ENCODE measurements at regions not wholly inside any gene's neighbourhood (a gene's known extent, or its start where the extent isn't known, plus 50 kb on each side); places are given as distances from the start of the nearest gene placed in this dataset.
"Not testable (repeated sequence)": the region's sequence is repeated elsewhere in the genome, so short reads cannot be mapped to it uniquely, and the experiment has no call there.

GRCh38 chr1:83058327-83058726, 940.6 kb downstream of the TTLL7 start:
- no peak for DNase-seq (ENCODE audit: insufficient read length)
- no peak for FAIRE-seq
- TF ChIP-seq TAF1 (IDR thresholded peaks at IDR 0.05; ENCODE audit: borderline replicate concordance, low read depth, low read length) (no peak), POLR2A (IDR thresholded peaks at IDR 0.05; ENCODE audit: low read depth, low read length) (no peak), POLR2AphosphoS5 (IDR thresholded peaks at IDR 0.05; ENCODE audit: low read depth, low read length) (no peak)

DNA sequence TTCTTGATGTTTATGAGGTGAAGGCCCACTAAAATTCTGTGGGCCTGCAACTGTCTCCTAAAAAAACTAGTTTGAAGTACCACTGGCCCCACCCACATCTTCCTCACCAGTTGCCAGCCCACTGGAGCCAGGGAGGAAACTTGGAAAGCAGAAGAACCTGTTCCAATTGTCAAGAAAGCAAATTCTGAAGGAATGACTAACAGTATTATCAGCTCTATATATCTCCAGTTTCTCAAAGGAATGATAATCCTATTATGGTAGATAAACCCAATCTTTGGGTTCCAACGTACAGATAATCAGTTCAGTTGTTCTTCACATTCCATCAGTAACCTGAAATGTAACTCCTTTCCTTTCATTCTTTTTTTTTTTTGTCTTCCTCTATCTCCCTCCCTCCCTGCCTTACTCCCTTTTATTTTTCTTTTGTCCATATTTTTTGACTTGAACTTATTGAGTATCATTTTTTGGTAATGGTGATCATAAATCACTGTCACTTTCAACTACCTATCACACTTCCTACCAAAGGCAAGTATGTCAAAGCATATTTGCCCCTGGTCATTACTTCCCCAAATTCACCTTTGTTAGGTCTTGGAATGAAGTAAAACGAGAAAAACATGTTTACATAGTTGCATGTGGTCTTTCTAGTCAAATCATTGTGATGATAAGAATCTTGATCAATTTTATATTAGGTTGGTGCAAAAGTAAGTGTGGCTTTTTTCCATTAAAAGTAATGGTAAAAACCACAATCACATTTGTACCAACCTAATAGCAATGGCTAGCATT, 943.4 kb downstream of the TTLL7 start:
- no peak for FAIRE-seq
- TF ChIP-seq POLR2AphosphoS5 (IDR thresholded peaks at IDR 0.05; ENCODE audit: low read depth, low read length) (no peak), POLR2A (IDR thresholded peaks at IDR 0.05; ENCODE audit: low read depth, low read length) (no peak), TAF1 (IDR thresholded peaks at IDR 0.05; ENCODE audit: borderline replicate concordance, low read depth, low read length) (no peak)

GRCh38 chr1:83053446-83053845, 945.5 kb downstream of the TTLL7 start:
- no peak for TF ChIP-seq TAF1 (IDR thresholded peaks at IDR 0.05; ENCODE audit: borderline replicate concordance, low read depth, low read length)
- TF ChIP-seq POLR2AphosphoS5 (IDR thresholded peaks at IDR 0.05; ENCODE audit: low read depth, low read length), result no peak
- no peak for TF ChIP-seq POLR2A (IDR thresholded peaks at IDR 0.05; ENCODE audit: low read depth, low read length)
- DNase-seq (ENCODE audit: insufficient read length) (no peak), FAIRE-seq (no peak)

More for the DNA sequence above, 943.4 kb downstream of the TTLL7 start:
- DNase-seq (ENCODE audit: insufficient read length), result no peak

DNA sequence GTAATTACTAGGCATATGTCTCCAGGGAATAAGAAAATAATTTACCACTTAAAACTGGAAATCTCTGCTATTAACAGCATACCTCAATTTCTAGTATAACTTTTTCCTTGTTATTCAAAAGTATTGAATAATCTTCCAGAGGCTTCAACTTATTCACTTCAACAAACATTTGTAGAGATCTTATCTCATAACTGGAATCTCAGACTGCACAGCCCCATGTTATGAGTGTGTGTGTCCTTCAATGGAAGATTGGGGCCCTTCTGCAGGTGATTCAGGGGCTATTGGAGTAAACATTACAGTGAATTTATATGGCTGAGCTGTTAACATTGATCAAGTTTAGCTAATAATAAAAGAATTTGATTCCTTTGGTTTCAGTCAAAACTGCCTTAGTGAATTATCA, 946.1 kb downstream of the TTLL7 start:
- DNase-seq (ENCODE audit: insufficient read length), result no peak
- TF ChIP-seq TAF1 (IDR thresholded peaks at IDR 0.05; ENCODE audit: borderline replicate concordance, low read depth, low read length) (no peak), POLR2A (IDR thresholded peaks at IDR 0.05; ENCODE audit: low read depth, low read length) (no peak), POLR2AphosphoS5 (IDR thresholded peaks at IDR 0.05; ENCODE audit: low read depth, low read length) (no peak)

DNA sequence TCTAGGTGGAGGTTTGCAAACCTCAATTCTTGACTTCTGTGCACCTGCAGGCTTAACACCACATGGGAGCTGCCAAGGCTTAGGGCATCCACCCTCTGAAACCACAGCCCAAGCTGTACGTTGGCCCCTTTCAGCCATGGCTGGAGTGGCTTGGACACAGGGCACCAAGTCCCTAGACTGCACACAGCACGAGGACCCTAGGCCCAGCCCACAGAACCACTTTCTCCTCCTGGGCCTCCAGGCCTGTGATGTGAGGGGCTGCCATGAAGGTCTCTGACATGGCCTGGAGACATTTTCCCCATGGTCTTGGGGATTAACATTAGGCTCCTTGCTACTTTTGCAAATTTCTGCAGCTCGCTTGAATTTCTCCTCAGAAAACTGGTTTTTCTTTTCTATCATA, 947.9 kb downstream of the TTLL7 start:
- not testable (repeated sequence) for DNase-seq (ENCODE audit: insufficient read length); FAIRE-seq

More for the DNA sequence above, 946.1 kb downstream of the TTLL7 start:
- no peak for FAIRE-seq

GRCh38 chr1:83043244-83043643, 955.7 kb downstream of the TTLL7 start:
- no peak for FAIRE-seq
- no peak for DNase-seq (ENCODE audit: insufficient read length)
- TF ChIP-seq POLR2A (IDR thresholded peaks at IDR 0.05; ENCODE audit: low read depth, low read length) (no peak), TAF1 (IDR thresholded peaks at IDR 0.05; ENCODE audit: borderline replicate concordance, low read depth, low read length) (no peak), POLR2AphosphoS5 (IDR thresholded peaks at IDR 0.05; ENCODE audit: low read depth, low read length) (no peak)

- FAIRE-seq; DNase-seq (ENCODE audit: insufficient read length): not testable (repeated sequence)
These were observed 959.8 kb downstream of the TTLL7 start for GRCh38 chr1:83039091-83039490.

DNA sequence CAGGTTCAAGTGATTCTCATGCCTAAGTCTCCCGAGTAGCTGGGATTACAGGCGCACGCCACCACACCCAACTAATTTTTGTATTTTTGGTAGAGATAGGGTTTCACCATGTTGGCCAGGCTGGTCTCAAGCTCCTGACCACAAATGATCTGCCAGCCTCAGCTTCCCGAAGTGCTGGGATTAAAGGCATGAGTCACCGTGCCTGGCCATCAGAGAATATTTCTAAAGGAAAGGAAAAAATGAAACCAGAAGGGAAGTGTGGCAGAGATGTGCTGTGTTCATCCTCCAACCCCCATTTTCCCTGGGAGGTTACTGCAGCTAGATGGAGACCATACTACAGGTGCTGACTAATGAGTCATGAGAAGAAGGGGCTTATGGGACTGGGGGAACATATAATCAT, 964.1 kb downstream of the TTLL7 start:
- TF ChIP-seq TAF1 (IDR thresholded peaks at IDR 0.05; ENCODE audit: borderline replicate concordance, low read depth, low read length), result no peak
- TF ChIP-seq POLR2A (IDR thresholded peaks at IDR 0.05; ENCODE audit: low read depth, low read length), result no peak
- TF ChIP-seq POLR2AphosphoS5 (IDR thresholded peaks at IDR 0.05; ENCODE audit: low read depth, low read length), result no peak
- no peak for DNase-seq (ENCODE audit: insufficient read length)
- FAIRE-seq, result no peak

- TF ChIP-seq POLR2A (IDR thresholded peaks at IDR 0.05; ENCODE audit: low read depth, low read length) (no peak), TAF1 (IDR thresholded peaks at IDR 0.05; ENCODE audit: borderline replicate concordance, low read depth, low read length) (no peak), POLR2AphosphoS5 (IDR thresholded peaks at IDR 0.05; ENCODE audit: low read depth, low read length) (no peak)
- FAIRE-seq, result no peak
- no peak for DNase-seq (ENCODE audit: insufficient read length)
These were observed 965.2 kb downstream of the TTLL7 start for GRCh38 chr1:83033682-83034081.

GRCh38 chr1:83029916-83030315, 969.0 kb downstream of the TTLL7 start:
- FAIRE-seq (no peak), DNase-seq (ENCODE audit: insufficient read length) (no peak)
- no peak for TF ChIP-seq POLR2AphosphoS5 (IDR thresholded peaks at IDR 0.05; ENCODE audit: low read depth, low read length)
- no peak for TF ChIP-seq TAF1 (IDR thresholded peaks at IDR 0.05; ENCODE audit: borderline replicate concordance, low read depth, low read length)
- no peak for TF ChIP-seq POLR2A (IDR thresholded peaks at IDR 0.05; ENCODE audit: low read depth, low read length)

DNA sequence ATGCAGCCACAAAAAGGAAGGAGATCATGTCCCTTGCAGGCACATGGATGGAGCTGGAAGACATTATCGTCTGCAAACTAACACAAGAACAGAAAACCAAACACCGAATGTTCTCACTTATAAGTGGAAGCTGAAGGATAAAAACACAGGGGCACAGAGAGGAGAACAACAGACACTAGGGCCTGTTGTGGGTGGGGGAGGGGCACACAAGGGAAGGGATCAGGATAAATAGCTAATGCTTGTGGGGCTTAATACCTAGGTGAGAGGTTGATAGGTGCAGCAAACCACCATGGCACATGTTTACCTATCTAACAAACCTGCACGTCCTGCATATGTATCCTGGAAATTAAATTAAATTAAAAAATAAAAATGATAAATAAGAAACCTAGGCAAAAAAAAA, 969.9 kb downstream of the TTLL7 start:
- no peak for TF ChIP-seq POLR2AphosphoS5 (IDR thresholded peaks at IDR 0.05; ENCODE audit: low read depth, low read length)
- TF ChIP-seq POLR2A (IDR thresholded peaks at IDR 0.05; ENCODE audit: low read depth, low read length), result no peak
- TF ChIP-seq TAF1 (IDR thresholded peaks at IDR 0.05; ENCODE audit: borderline replicate concordance, low read depth, low read length), result no peak
- DNase-seq (ENCODE audit: insufficient read length) (no peak), FAIRE-seq (no peak)

DNA sequence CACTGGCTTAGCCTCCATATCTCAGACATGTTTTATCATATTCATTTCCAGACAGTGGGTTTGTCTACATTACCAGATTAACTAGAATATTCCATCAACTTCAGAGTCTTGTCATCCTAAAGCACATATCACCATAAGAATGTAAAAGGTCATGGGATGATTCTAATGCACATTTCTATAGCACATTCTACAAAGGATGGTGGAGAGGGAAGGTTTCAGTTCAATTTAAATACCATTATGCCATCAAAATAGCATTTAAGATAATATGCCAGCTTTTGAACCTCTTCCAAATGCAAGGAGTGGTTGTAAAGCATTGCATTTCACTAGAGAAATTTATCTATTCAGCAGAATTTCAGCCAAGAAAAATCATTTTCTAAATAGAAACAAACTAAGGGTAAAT, 970.5 kb downstream of the TTLL7 start:
- no peak for DNase-seq (ENCODE audit: insufficient read length)
- no peak for TF ChIP-seq POLR2AphosphoS5 (IDR thresholded peaks at IDR 0.05; ENCODE audit: low read depth, low read length)
- TF ChIP-seq TAF1 (IDR thresholded peaks at IDR 0.05; ENCODE audit: borderline replicate concordance, low read depth, low read length), result no peak
- no peak for TF ChIP-seq POLR2A (IDR thresholded peaks at IDR 0.05; ENCODE audit: low read depth, low read length)
- no peak for FAIRE-seq

DNA sequence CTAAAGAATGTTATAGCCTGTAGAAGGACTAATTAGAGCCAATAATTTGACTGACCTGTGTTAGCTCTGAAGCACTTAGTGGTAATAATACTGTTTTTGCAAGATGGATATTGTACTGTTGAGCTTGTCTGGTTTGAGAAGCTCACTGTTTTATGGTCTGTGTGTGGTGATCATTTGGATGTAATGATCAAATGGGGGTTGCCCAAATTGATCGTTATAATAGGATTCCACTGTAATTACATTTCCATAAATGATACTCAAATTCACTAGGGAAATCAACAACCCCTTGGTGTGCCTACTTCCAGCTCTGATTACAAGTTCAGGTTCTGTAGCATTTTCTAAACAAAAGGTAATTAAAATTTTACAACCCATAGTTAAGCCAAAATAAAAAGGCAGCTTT, 971.4 kb downstream of the TTLL7 start:
- no peak for DNase-seq (ENCODE audit: insufficient read length)
- no peak for FAIRE-seq
- no peak for TF ChIP-seq POLR2A (IDR thresholded peaks at IDR 0.05; ENCODE audit: low read depth, low read length)
- TF ChIP-seq TAF1 (IDR thresholded peaks at IDR 0.05; ENCODE audit: borderline replicate concordance, low read depth, low read length), result no peak
- no peak for TF ChIP-seq POLR2AphosphoS5 (IDR thresholded peaks at IDR 0.05; ENCODE audit: low read depth, low read length)
